Stimulated activated CD8-positive, alpha-beta memory T cell treated with anti-CD3 and anti-CD28 coated beads, Interleukin-15, amount 100 ng/mL, for 48 hours (primary cell): ENCODE measurements at regions not wholly inside any gene's neighbourhood (a gene's known extent, or its start where the extent isn't known, plus 50 kb on each side); places are given as distances from the start of the nearest gene placed in this dataset.

Source experiments
- DNase-seq, 2 donors: peaks; one replicate each; pipeline ENCODE4 v3.0.0-alpha.2; 2020; ENCODE audit warnings: low read depth in 2 of 2

DNA sequence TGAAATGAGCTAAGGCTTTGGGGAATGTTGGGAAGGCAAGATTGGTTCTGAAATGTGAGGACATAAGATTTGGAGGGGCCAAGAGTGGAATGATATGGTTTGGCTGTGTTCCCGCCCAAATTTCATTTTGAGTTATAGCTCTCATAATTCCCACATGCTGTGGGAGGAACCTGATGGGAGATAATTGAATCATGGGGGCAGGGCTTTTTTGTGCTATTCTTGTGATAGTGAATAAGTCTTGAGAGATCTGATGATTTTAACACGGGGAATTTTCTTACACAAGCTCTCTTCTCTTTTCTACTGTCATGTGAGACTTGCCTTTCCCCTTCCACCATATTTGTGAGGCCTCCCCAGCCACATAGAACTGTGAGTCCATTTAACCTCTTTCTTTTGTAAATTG, 157.6 kb upstream of the C1QTNF7 start:
- DNase-seq, result no peak

GRCh38 chr4:15286041-15286440, 141.8 kb upstream of the C1QTNF7 start:
- no peak for DNase-seq

GRCh38 chr4:15291122-15291521, 136.7 kb upstream of the C1QTNF7 start:
- no peak for DNase-seq

GRCh38 chr4:15293711-15294110, 134.1 kb upstream of the C1QTNF7 start:
- DNase-seq, result no peak

DNA sequence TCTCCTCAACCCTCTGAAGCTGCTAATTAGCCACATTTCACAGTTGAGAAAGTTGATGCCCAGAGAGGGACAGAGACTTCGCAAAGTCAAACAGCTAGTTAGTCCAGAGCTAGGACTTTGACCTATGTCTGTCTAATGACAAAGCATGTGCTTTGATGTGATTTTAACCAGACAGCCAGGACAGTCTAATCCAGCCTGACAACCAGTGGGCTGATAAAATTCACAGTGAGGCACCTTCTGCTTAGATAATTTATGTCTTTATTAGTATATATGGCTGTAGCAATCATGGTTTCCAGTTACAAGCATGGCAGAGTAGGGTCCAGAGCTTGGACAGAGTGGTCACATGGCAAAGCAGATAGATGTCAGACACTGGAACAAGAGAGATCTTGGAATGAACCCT, 133.6 kb upstream of the C1QTNF7 start:
- DNase-seq, result no peak

DNA sequence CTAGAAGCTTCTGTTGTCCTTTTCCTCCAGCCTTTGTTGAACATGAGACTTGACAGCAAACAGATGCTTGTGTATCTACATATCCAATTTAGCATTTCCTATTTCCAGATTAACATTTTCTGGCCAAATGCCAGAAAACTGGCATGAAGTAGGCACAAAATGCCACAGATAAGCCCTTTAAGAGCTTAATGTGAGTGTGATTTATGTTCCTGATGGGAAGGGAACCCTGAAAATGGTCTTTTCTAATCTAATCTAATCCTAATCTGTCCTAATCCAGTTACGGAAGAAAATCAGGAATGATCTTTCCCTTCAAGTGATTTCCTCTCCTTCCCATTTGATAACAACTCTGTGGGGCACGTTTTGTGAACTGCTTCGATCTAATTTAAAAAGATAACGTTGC, 133.0 kb upstream of the C1QTNF7 start:
- no peak for DNase-seq

DNA sequence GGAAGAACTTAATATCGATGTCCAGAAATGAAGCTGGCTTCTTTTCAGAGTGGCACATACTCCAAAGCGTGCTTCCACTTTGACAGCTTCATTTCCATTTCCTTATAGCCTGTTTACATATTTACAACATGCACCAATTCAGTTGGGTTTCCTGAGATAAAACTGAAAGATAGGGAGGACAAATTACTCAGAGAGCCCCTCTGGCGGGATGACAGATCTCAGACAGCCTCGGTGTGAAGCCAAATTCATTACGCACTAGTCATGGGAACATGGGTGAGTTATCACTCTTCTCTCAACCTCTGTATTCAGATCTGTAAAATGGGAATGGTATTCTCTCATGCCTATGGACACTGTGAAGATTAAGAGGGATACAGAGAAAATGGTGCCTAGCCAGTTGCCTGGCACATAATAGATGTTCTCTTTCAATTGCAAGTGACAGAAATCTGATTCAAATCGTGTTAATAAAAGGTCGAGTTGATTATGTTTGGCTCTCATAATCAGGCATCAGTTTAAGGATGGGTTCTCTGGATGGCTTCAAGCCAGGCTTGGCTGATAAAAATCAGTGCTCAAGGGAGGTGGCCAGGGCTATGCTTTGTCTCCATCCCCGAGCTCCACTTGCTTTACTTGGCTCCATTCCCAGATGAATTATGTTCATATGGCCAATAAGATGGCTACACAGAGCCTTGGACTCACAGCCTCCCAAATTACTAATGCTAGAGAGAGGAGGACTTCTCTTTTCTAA, 132.2 kb upstream of the C1QTNF7 start:
- DNase-seq, result no peak

GRCh38 chr4:15297344-15297743, 130.5 kb upstream of the C1QTNF7 start:
- DNase-seq, result no peak

GRCh38 chr4:15299627-15300026, 128.2 kb upstream of the C1QTNF7 start:
- no peak for DNase-seq

GRCh38 chr4:15303052-15303641, 124.7 kb upstream of the C1QTNF7 start:
- no peak for DNase-seq

DNA sequence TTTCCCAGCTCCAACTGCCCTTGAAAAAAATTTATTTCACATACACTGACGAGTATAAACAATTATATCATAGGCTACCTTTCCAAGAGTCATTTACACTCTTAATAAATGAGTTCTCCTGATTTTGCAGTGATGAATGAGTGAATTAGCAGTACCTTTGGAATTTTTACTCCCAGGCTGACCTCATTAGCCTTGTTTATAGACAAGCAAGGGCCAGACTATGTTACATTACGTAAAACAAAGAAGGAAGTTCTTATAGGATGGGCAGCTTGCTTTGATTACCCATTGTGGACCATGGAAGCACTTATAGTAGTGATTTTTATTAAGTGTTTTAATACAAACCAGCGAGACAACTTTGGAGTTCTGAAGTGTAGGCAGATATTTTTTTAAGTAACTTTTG, 112.9 kb upstream of the C1QTNF7 start:
- DNase-seq, result no peak

- DNase-seq, result no peak
Measured at GRCh38 chr4:15317246-15317645, 110.6 kb upstream of the C1QTNF7 start.

GRCh38 chr4:15318621-15319348, 109.0 kb upstream of the C1QTNF7 start:
- no peak for DNase-seq

DNA sequence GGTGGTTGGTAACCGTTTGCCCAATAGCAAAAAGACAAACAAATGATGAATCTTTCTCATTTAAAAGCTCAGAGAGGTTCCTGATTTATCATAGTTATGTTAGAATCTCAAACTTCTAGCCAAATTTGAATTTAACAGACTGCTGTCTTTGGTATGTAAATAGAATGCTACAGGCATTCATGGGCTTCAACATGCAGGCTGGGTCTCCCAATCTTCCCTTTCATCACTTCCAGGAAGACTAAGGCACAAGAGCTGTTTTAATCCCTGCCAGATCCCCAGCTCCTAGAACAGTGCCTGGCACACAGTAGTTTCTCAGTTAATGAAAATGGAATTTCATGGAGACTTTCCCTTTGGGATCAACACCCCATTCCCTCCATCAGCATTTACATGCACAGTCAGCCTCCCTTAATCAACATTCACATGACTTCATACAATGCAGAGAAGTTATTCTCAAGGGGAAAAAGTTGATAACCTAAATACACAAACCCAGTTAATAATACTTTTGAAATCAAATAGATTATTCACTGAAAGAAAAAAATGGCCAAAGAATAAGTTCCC, 107.6 kb upstream of the C1QTNF7 start:
- no peak for DNase-seq

GRCh38 chr4:15322006-15322405, 105.8 kb upstream of the C1QTNF7 start:
- no peak for DNase-seq

DNA sequence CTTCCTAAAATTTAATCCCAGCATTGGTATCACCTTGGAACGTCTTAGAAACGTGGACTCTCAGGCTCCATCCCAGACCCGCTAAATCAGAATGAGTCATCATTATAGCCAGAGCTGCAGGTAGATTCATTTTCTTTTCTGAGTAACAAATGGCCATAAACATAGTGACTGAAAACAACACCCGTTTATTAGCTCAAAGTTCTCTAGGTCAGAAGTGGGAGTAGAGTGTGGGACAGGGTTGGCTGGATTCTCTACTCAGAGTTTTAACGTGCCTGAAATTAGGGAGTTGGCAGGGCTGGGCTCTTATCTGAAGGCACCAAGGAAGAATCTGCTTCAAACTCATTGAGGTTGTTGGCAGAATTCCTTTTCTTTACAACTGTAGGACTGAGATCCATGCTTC, 101.8 kb upstream of the C1QTNF7 start:
- no peak for DNase-seq

GRCh38 chr4:15327311-15328298, 100.2 kb upstream of the C1QTNF7 start:
- no peak for DNase-seq

- no peak for DNase-seq
Measured at GRCh38 chr4:15331930-15332329, 95.9 kb upstream of the C1QTNF7 start.

GRCh38 chr4:15332377-15332776, 95.5 kb upstream of the C1QTNF7 start:
- DNase-seq, result no peak

DNA sequence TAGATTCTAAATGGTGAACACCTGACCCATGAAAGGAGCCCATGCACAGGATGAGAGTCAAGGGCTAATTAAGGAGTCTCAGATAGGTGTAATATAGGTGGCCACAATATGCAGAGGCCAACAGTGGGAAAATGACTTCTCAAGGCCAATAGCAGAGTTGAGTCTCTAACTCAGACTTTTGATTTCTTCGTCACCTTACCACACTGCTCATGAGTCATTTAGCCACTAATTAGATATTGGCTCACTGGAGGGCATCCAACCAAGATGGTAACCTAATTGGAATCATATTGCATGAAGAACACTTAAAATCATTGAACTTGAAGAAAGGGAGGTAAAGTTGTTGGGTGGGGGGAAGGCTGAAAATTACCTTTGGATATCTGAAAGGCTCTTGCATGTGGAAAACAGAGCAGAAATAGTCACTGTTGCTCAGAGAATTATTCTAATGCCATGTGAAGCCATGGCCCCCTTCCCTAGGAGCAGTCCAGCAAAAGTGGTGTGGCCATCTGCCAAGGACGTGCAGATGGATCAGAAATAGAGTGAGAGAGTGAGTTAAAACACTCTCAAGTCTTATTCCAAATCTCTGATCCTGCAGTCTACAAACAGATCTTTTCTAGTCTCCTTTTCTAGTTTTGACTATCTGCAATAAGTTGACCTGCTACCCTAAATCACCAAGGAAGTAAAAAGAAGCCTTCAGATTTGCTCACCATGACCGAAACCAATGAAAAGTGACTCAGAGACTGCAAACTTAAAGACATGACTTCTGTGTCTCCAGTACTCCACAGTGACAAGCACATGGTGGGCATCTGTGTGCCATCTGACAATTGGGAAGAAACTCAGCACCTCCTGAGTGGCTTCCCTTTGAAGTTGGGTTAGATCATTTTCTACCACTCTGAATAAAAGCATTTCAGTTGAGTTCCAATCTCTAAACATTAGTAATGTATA, 93.9 kb upstream of the C1QTNF7 start:
- no peak for DNase-seq
